ENCODE measurements at regions not wholly inside any gene's neighbourhood (a gene's known extent, or its start where the extent isn't known, plus 50 kb on each side); places are given as distances from the start of the nearest gene placed in this dataset.

- ATAC-seq (no peak), DNase-seq (ENCODE audit: low spot score) (no peak)
- POLR2A ChIA-PET = no interaction called here
- Mint-ChIP-seq H3K27ac (no peak overlapping the region), H3K4me3 (no peak overlapping the region), H3K27me3 (ENCODE audit: low read depth) (no peaks in the 10 kb centered on the region), H3K36me3 (no peaks in the 10 kb centered on the region), H3K9me3 (no peaks in the 10 kb centered on the region), H3K4me1 (no peaks in the 10 kb centered on the region)
- CTCF ChIA-PET = interaction anchor here (0.9 kb wide), 1 partner anchor 16 kb away, joined by 3 read pairs; no protein-coding TSS in a partner anchor
- no peak for TF ChIP-seq OVOL2 (CRISPR knock-in tag; IDR thresholded peaks at IDR 0.05; ENCODE audit: borderline replicate concordance)
- no peak for TF ChIP-seq HMGA2 (CRISPR knock-in tag; IDR thresholded peaks at IDR 0.05)
- TF ChIP-seq NR1H2 (CRISPR knock-in tag; IDR thresholded peaks at IDR 0.05) = no peak
- TF ChIP-seq NFE2L1 (CRISPR knock-in tag; IDR thresholded peaks at IDR 0.05) = no peak
- no peak for TF ChIP-seq STAT6 (CRISPR knock-in tag; conservative IDR thresholded peaks at IDR 0.05; ENCODE audit: low read depth)
- no peak for TF ChIP-seq ZNF219 (CRISPR knock-in tag; IDR thresholded peaks at IDR 0.05; ENCODE audit: borderline replicate concordance)
- TF ChIP-seq PRDM15 (CRISPR knock-in tag; IDR thresholded peaks at IDR 0.05) = no peak
- TF ChIP-seq ZNF317 (CRISPR knock-in tag; IDR thresholded peaks at IDR 0.05; ENCODE audit: borderline replicate concordance, low read depth) = no peak
- TF ChIP-seq JUN (CRISPR knock-in tag; IDR thresholded peaks at IDR 0.05) = no peak
- TF ChIP-seq ZNF512 (CRISPR knock-in tag; IDR thresholded peaks at IDR 0.05; ENCODE audit: borderline replicate concordance) = no peak
- TF ChIP-seq FOXJ3 (CRISPR knock-in tag; IDR thresholded peaks at IDR 0.05; ENCODE audit: borderline replicate concordance) = no peak
- TF ChIP-seq ZBTB21 (CRISPR knock-in tag; IDR thresholded peaks at IDR 0.05; ENCODE audit: borderline replicate concordance) = no peak
- no peak for TF ChIP-seq ZNF423 (CRISPR knock-in tag; IDR thresholded peaks at IDR 0.05)
Measured at GRCh38 chr7:50213622-50214017, 90.9 kb upstream of the IKZF1 start.

- ChIA-PET POLR2A (no interaction called here), CTCF (interaction anchor here (0.9 kb wide), 2 partner anchors 17 to 152 kb away, joined by 3 read pairs; no protein-coding TSS in a partner anchor)
- no peaks in the 10 kb centered on the region for H3K36me3 Mint-ChIP-seq
- DNase-seq (ENCODE audit: low spot score) (no peak), ATAC-seq (no peak)
- no peak overlapping the region for H3K4me3 Mint-ChIP-seq
- no peaks in the 10 kb centered on the region for H3K9me3 Mint-ChIP-seq
- no peaks in the 10 kb centered on the region for H3K27me3 Mint-ChIP-seq (ENCODE audit: low read depth)
- no peaks in the 10 kb centered on the region for H3K4me1 Mint-ChIP-seq
- TF ChIP-seq TP53 (CRISPR knock-in tag; IDR thresholded peaks at IDR 0.05) = no peak
- TF ChIP-seq USF2 (CRISPR knock-in tag; IDR thresholded peaks at IDR 0.05) = no peak
- TF ChIP-seq CDX4 (CRISPR knock-in tag; IDR thresholded peaks at IDR 0.05; ENCODE audit: borderline replicate concordance) = no peak
- TF ChIP-seq ZNF396 (CRISPR knock-in tag; IDR thresholded peaks at IDR 0.05; ENCODE audit: borderline replicate concordance) = no peak
- no peak for TF ChIP-seq ESRRA (CRISPR knock-in tag; IDR thresholded peaks at IDR 0.05; ENCODE audit: borderline replicate concordance)
- no peak for TF ChIP-seq ZNF219 (CRISPR knock-in tag; IDR thresholded peaks at IDR 0.05; ENCODE audit: borderline replicate concordance)
- TF ChIP-seq ZNF671 (CRISPR knock-in tag; IDR thresholded peaks at IDR 0.05) = no peak
- H3K27ac Mint-ChIP-seq = no peak overlapping the region
Measured at GRCh38 chr7:50212666-50213621, 91.6 kb upstream of the IKZF1 start.
